Activated CD4-positive, alpha-beta T cell treated with anti-CD3 and anti-CD28 coated beads for 48 hours (primary cell): ENCODE measurements at regions not wholly inside any gene's neighbourhood (a gene's known extent, or its start where the extent isn't known, plus 50 kb on each side); places are given as distances from the start of the nearest gene placed in this dataset.
"Not testable (repeated sequence)": the region's sequence is repeated elsewhere in the genome, so short reads cannot be mapped to it uniquely, and the experiment has no call there.

Experiments used
- DNase-seq: peaks from one replicate; pipeline ENCODE4 v3.0.0-alpha.2; 2020

DNA sequence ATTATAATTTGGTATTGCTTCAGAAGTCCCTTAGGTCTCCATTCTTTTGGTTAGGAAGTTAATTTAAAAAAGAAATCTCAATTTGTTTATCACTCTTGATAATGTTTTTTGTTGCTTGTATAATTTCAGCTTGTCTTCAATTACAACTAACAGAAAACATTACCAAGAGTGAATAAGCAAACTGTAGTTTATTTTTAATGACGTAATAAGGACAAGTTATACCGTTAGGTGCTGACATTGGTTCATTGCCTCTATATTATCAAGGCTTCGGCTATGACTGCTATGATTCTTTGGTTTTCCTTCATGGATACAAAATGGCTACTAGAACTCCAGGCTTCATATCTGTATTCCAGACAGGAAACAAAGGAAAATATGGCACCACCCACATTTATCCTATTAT is 220.6 kb downstream of the PTGER3 start:
- no peak for DNase-seq

DNA sequence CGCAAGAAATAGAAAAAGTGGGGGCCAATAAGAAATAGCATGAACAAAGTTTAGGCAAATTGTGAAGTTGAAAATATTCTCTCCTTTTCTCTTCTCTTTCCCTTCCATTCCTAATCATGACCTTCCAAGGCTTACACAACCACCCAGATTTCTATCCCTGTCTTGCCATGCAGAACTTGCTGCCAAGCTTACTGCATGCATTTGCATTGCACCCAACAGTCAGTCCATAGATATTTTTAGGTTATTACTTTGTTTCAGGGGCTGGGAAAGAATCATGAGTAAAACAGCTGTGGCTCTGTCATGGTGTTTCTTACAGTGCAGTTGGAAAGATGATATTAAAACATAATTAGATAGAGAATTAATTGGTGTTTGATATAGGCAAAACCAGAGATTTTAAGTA is 219.4 kb downstream of the PTGER3 start:
- DNase-seq, result no peak

DNA sequence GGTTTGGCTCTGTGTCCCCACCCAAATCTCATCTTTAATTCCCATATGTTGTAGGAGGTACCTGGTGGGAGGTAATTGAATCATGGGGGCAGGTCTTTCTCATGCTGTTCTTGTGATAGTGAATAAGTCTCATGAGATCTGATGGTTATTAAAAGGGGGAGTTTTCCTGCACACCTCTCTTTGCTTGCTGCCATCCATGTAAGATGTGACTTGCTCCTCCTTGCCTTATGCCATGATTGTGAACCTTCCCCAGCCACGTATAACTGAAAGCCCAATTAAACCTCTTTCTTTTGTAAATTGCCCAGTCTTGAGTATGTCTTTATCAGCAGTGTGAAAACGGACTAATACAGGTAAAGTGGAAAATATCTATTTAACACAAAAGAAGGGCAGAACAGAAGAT is 213.3 kb downstream of the PTGER3 start:
- not testable (repeated sequence) for DNase-seq

DNA sequence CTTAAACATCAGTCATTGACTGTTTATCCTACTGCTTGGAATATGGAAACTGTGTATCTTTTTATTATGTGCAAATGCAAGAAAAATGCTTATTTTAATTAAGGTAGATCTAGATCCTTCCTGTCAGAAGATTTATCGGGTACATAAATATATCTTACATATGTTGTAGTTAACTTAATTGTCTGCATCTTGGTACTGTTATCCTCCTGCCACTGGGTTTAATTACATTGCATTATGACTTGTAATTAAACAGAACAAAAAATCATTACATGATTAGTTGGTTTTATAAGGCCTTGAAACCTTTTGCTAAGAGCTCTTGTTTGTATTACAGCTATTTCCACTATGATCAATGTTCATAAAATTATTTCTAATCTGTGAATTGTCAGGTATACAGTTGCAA is 211.2 kb downstream of the PTGER3 start:
- DNase-seq, result no peak

DNA sequence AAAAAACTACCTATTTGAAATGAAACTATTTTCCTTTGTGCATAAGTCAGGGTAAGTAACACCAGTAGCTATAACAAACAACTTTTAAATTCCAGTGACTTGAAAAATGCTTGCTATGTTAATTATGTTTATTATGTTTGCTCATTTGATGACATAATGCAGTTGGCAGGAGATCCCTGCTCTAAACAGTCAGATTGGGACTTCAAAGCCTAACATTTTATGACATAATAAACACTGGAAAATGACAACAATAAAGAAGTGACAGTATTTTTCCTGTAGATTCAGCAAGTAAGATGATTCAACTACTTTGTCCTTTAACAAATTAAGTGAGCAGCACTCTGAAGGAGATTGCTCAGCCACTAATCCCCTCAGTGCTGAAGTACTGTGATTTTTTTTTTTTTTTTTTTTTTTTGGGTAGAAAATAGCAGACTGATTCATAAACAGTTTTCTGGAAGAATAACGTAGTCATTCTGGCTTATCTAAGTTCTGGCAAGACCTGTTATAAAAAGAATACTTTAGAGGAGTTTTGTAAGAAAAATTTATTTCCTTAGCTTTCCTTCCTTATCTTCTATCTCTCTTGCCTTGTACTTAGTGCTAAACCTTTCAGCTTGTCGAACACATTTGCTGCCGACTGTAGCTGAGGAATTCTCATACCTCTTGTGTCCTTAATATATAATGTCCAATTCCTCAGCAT is 207.2 kb downstream of the PTGER3 start:
- no peak for DNase-seq

DNA sequence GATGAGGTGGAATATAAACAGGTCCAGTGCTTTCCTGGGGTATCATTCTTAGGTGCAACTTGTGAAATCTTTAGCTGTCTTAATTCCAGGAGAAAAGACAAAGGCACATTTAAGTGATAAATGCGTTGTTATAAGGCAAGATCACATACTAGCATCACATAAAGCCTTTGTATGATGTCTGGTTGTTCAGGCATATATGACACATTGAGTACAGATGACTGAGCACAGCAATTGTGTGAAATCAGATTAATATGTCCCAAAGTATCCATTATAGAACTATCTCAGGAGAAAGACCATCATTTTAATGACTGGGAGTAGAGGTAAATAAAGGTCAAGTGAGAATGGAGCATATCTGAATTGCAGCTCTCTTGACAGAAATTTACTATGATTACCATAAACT is 205.1 kb downstream of the PTGER3 start:
- no peak for DNase-seq

DNA sequence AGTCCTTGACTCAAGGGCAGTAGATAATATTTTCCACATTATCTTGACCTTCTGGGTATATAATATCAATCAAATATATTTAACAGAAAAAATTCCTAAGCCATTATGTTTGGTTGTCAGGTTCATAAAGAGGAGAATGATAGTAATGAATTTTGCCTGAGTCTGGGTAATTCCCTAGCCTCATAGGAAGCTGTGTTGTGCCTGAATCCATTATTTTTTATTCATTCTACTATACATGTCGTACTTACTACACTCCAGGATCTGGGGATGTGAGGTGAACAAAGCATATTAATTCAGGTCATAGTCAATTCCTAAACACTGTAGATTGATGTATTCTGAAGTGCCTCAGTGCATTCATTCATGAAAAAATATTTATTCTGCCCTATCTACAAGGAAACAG is 204.2 kb downstream of the PTGER3 start:
- no peak for DNase-seq

DNA sequence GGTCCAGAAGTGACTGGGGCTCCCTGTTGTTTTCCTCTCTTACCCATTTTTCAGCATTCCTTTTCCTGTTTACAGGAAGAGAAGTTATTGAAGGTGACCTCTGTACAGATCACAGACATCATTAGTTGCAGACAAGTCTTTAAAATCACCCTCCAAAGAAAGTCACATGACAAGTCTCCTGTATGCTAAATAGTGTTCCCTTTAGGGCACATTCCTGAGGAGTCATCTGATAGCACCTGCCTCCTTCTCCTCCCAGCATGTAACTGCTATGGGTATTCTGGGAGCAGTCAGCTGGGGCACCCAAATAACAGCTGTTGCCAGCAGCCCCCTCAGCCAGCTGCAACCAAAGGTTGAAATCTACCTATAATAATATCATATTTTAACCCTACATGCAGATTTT is 200.6 kb downstream of the PTGER3 start:
- no peak for DNase-seq

DNA sequence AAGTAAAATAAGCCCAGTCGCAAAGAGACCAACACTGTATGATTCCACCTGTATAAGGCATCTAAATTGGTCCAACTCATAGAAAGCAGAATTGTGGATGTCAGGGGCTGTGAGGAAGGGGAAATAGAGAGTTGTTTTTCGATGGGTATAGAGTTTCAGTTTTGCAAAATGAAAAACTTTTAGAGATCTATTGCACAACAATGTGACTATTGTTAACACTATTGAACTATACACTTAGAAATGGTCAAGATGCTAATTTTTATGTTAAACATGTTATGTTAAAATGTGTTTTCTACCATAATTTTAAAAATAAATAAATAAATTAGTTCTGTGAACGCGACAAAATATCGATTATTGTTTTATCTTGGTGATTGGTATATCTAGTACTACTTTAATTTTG is 192.4 kb downstream of the PTGER3 start:
- DNase-seq, result no peak

DNA sequence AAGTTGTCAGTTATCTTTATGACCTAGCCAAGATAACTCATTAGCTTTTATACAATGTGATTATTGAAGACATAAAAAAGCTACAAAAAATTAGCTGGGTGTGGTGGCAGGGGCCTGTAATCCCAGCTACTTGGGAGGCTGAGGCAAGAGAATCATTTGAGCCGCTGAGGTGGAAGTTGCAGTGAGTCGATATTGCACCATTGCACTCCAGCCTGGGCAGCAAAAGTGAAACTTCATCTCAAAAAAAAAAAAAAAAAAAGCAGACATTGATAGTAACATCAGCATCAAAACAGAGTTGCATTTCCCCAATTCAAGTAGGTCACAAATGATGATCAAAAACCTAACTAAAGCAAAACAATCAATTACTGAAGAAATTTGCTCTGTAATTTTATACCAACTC is 191.4 kb downstream of the PTGER3 start:
- DNase-seq, result no peak

DNA sequence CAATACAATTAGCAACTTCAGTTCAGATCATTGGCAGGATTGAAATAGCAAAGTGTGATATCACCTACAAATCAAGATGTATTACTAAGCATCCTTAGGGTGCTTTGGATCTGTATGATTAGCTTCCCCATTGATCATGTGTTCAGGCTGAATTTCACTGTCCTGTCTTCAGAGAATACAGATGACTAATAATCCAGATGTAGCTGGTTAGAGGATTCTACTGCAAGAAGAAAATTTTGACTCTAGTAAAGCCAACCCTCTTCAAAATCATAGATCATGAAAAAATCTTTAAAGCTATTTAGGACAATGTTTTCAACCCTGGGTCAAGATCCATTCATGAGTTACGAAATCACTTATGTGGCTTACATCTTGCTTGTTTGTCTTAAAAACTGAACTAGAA is 184.4 kb downstream of the PTGER3 start:
- DNase-seq, result no peak

DNA sequence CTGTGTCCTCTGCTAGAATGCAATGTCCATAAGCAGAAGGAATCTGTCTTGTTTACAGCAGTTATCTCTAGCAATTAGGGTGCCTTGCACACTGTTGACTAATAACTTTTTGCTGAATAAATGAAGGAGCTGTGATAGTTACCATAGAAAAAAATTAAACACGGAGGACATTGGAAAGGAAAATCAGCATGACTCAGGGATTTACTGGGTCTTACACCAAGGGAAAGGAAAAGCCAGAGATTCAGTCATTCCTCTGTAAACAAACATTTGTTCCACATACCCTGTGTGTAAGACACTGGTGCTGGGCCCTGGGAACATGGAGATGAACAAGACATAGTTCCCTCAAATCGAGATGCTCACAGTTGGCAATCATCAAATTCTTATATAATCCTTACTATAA is 183.3 kb downstream of the PTGER3 start:
- DNase-seq, result no peak

DNA sequence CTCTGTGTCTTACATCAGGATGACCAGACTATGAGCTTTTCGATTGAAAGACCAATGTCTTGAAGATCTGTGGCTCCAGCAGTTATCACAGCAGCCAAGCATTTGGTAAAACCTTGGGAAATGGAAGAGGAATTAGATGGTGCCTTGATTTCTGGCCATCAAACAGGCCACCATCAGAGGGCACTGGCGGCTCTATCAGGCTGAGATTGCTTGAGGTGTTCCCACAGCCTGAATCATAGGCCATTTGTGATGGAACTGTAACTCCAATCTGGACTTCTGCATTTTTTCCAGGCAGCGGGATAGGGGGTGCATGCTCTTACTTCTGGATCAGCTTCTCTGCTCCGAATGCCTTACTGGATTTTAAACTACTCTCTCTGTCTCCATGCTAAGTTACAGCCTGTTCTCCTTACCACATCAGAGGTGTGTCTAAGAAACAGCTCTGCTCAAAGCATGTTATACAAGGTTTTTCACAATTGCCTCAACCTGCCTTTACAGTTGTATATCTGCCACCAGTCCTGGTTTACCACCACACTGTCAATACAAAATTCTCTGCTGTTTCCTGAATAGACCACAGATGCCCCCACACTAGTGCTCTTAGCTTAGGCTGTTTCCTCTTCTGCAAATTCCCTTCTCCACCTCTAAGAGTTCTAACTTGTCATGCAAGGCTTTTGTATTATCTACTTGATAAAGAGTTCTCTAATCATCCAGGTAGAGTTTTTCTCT is 180.9 kb downstream of the PTGER3 start:
- DNase-seq, result no peak

DNA sequence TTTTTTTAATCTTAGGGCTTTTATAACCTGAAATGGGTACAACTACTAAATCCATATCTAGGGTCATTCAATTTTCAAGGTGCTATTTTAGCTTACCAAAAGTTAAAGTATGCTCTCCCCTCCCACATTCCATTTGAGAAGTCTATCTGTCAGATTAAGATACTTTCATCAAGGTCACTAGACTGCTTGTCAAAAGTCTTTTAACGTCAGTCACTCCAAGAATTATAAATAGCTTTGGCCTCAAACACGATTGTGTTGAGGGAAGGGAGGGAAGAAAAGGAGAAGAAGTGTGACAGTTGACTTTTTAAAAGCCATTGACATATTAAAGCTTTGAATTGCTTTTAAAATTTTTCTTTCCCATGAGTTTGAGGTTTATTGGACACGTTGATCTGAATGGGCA is 175.8 kb downstream of the PTGER3 start:
- DNase-seq, result no peak

DNA sequence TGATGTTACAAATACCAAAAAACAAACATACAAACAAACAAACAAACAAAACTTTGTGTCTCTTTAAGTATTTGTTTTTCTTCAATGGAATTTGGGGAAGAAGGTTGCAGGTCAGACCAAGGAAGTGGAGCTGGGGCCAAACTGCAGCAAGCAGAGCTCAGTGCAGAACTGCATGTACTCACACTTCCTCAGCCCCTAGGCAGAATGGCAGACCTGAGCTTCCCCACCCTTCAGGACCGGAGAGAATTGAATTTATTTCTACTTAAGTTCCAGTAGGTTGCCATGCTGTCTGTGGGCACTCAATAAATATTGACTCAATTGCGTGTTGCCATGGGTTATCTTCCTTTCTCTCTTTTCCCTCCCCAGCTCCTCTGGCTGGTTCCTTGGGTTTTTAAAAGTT is 173.6 kb downstream of the PTGER3 start:
- DNase-seq, result no peak

DNA sequence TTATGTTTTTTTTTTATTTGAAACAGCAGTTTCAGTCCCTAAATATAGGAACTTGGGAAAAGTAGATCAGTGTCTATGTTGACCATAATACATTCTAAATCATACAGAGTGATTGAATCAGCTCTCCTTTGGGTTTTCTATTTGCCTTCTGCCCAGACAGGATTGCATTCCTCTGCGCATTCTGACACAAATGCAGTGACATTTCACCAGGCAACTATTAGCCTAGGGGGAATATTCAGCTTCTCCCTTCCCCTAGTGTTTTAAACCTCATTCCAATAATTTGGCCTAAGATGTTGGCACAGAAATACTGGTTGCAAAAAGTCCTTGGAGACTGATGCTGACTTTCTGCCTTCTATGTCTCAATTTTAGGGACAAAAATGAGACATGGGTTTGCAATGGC is 172.8 kb downstream of the PTGER3 start:
- no peak for DNase-seq

DNA sequence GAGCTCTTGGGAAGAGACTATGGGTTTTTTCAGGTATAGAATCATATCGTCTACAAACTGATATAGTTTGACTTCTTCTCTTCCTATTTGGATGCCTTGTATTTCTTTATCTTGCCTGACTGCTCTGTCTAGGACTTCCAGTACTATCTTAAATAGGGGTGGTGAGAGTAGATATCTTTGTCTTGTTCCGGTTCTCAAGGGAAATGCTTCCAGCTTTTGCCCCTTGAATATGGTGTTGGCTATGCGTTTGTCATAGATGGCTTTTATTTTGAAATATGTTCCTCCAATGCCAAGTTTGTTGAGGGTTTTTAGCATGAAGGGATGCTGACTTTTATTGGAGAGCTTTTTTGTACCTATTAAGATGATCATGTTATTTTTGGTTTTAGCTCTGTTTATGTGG is 170.3 kb downstream of the PTGER3 start:
- no peak for DNase-seq

DNA sequence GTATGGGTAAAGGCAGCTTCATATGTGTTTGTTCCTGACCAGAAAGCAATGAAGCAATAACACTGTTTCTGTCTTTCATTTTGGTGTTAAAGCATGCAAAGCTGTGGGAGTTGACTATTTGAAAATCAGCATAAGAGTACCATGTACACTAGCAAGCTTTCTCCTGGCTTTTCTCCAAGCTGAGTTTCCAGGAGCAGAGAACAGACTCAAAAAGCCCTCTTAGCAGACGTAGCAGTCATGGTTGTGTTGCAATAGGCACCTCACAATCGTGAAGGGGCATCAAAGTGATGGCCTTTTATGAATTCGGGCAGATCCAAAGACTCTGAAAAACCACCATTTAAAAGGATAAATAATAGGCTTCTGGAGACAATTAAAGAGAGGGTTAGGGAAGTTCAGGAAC is 159.7 kb downstream of the PTGER3 start:
- no peak for DNase-seq

DNA sequence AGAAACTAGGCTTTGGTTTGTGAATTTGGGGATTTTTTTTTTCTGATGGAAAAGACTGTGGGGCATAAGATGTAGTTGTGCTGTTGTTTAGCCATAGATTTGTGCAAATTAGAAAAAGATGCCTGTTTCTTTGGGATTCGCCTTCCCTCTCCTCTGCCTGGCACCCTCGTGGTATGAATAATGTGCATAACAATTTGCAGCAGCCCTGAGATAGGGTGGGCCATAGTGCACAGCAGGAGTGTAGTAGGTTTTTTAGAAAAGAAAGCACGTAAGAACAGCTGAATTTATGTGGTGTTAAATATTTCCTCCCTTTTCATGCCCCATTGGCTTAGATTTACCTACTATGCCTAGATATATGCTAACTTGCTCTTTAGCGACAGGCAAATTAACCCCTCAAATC is 158.9 kb downstream of the PTGER3 start:
- no peak for DNase-seq

DNA sequence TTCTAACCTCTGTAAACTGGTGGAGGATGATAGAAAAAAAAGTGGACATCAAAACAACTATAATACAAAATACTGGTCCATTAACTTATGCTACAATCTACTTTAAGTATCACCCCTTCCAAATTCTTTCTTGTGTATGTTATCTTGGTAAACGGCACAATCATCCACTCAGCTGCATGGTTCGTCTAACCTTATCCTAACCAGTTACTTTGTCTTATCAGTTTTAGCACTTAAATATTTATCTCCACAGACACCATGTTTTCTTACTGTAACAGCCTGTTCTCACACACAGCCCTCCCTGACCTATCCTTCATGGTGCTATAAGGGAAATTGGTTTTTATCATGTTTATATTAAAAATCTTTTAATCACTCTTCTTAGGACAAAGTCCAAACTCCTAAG is 157.2 kb downstream of the PTGER3 start:
- DNase-seq, result no peak

DNA sequence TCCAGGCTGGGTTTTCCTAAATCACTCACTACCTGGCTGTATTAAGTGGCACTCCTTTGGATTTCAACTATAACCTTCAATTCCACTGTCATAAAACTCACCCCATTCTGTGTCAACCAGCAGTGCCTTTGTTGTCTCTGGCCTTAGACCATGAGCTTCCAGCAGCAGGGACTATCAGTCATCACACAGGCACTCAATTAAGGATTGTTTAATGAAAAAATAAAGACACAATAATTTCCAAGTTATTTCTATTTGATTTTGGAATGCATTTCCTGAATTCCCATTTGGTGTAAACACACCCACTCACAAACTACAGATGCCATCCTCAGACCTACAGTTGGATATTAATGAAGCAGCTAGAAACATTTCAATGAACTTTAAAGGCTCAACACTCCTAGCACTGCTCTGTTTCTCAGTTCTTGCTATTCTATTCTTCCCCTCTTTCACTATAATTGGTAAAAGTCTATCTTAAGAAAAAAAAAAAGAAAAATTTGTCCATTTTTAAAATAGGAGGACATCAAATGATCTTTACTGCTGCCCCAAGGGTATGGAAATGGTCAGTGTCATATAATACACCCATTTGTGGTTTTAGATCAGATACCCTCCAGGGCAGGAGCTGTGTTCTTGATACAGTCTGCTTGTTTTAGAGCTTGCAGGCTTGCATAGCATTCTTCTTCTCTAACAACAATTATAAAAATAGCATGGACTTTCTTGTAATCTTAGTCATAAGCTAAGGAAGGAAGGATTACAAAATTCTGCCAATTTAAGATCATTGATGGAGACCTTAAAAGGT is 156.4 kb downstream of the PTGER3 start:
- no peak for DNase-seq

DNA sequence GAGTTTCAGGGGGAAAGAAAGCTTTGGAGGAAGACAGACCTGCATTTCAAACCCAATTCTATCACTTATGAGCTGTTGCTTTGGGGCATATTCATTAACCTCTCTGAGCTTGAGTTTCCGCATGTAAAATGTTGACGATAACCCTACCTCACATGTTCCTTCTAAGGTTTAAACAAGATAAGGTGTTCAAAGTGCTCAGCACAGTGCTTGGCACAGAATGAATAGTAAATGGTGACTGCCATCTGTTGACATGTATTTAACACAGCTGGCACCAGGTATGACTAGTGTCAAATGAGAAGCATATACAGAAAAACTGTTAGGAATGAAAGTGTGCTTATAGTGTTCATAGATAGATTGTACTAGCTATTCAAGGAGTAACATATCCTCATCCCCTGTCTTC is 155.5 kb downstream of the PTGER3 start:
- no peak for DNase-seq

DNA sequence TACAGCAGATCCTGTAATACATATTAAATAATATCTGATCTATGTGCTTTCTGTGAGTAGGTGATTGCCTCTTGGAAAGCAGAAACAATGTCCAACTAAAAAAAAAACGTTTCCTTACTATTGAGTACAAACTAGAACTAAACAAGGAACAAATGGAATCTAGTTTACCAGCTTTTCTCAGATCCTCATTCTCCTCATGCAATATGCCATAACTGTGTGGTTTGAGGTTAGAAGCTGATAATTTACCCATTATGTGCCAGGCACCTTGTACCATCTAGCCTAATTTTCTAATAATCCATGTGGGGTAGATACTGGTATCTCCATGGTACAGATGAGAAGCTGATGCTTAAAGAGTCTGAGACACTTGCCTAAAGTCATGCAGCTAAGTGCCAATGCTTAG is 154.7 kb downstream of the PTGER3 start:
- no peak for DNase-seq

DNA sequence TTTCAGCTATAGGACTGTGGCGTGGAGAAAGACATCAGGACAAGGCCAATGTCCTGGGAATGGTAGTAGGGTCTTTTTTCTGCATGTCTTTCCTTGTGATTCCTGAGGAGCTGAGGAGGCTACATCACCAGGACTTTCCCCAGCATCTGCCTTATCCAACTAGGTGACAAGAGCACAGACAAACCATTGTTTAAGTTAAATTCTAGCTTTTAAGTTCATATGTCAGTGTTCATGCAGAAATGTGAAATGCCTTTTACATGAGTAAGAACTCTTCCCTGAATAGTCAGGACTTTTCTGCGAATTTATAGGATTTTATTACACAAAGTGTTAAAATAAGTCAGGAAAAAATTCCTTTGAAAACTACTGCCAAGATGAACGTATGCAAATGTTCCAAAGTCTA is 154.2 kb downstream of the PTGER3 start:
- no peak for DNase-seq
